HUES64 (cell line): ENCODE measurements at regions not wholly inside any gene's neighbourhood (a gene's known extent, or its start where the extent isn't known, plus 50 kb on each side); places are given as distances from the start of the nearest gene placed in this dataset.
"Not testable (repeated sequence)": the region's sequence is repeated elsewhere in the genome, so short reads cannot be mapped to it uniquely, and the experiment has no call there.

ENCODE experiments used
- H3K27ac ChIP-seq: 2 replicates; pipeline ENCODE4 v1.7.0; 2013; ENCODE audit warnings: low read depth, low read length, inconsistent platforms
- H3K27me3 ChIP-seq: 2 replicates; pipeline ENCODE4 v1.6.1; 2013; ENCODE audit warnings: mild to moderate bottlenecking, low read length; ENCODE audit not compliant: insufficient read depth
- H3K36me3 ChIP-seq: 2 replicates; pipeline ENCODE4 v1.6.1; 2013; ENCODE audit warnings: mild to moderate bottlenecking, low read length; ENCODE audit not compliant: insufficient read depth
- H3K4me1 ChIP-seq: 2 replicates; pipeline ENCODE4 v1.6.1; 2013; ENCODE audit warnings: mild to moderate bottlenecking, low read length, moderate library complexity; ENCODE audit not compliant: insufficient read depth
- H3K4me3 ChIP-seq: 2 replicates; pipeline ENCODE4 v1.5.1; 2013; ENCODE audit warnings: mild to moderate bottlenecking, low read length, moderate library complexity
- H3K9ac ChIP-seq: 2 replicates; pipeline ENCODE4 v1.6.1; 2013; ENCODE audit warnings: mild to moderate bottlenecking, low read depth, low read length
- H3K9me3 ChIP-seq: 2 replicates; pipeline ENCODE4 v1.6.1; 2013; ENCODE audit warnings: low read depth, low read length; ENCODE audit not compliant: insufficient read depth
- WGBS: fragments of 150-250, 120-280 bp; methylation state at CpG from one replicate; pipeline ENCODE4 v1.1.7; 2013; ENCODE audit warnings: missing lambda C conversion rate; 5-methylcytosine and 5-hydroxymethylcytosine counted together

DNA sequence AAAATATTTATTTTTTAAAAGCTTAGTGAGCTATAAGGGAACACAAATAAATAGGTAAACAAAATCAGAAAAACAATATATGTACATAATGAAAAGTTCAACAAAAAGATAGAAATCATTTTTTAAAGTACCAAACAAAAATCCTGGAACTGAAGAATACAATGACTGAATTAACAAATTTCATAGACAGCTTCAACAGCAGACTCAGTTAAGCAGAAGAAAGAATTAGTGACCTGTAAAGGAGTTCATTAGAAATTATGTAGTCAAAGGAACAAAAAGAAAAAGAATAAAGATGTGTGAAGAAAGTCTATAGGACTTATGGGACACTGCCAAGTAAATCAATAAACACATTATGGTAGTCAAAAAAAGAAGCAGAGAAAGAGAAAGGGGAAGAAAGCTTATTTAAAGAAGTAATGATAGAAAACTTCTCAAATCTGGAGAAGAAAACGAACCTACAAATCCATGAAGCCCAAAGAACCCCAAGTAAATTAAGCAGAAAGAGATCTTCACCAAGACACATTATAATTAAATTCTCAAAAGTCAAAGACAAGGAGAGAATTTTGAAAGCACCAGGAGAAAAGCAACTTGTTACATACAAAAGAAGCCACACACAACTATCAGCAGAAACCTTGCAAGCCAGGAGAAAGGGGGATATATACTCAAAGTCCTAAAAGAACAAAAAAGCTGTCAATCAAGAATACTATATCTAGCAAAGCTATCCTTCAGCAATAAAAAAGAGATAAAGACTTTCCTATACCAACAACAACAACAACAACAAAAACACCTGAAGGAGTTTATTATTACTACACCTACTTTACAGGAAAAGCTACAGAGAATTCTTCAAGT is 338.9 kb downstream of the PTTG2 start:
- H3K36me3 ChIP-seq = no peaks in the 10 kb centered on the region
- WGBS = no CpG with 5 or more reads among the region's 1 CpG
- no peaks in the 10 kb centered on the region for H3K4me1 ChIP-seq
- H3K27me3 ChIP-seq = no peaks in the 10 kb centered on the region
- H3K9me3 ChIP-seq = peaks cover 33% of the 10 kb centered on the region; the same call in 1 of the 2 replicates
- no peak overlapping the region for H3K4me3 ChIP-seq
- no peak overlapping the region for H3K27ac ChIP-seq
- H3K9ac ChIP-seq = no peak overlapping the region

DNA sequence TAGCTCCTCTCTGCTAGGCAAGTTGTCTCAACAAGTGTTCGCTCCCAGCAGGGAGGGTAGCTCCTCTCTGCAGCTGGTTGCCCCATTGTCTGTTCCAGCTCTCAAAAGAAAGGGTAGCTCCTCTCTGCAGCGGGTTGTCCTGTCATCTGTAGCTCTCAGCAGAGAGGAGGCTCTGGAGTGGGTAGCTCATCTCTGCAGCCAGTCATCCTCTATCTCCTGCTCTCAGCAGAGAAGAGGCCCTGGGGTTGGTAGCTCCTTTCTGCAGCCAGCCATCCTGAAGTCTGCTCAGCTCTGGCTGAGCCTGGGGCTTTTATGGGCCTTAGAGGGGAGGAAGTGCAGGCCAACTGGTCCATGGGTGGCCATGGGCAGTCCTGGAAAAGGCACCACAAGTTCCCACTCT is 342.7 kb downstream of the PTTG2 start:
- no peak overlapping the region for H3K4me3 ChIP-seq
- H3K36me3 ChIP-seq = no peaks in the 10 kb centered on the region
- H3K4me1 ChIP-seq = no peaks in the 10 kb centered on the region
- peaks cover 30% of the 10 kb centered on the region; the same call in 1 of the 2 replicates for H3K9me3 ChIP-seq
- H3K27me3 ChIP-seq = no peaks in the 10 kb centered on the region
- no peak overlapping the region for H3K9ac ChIP-seq
- 96% methylated on average over 2 of the region's 2 CpGs for WGBS
- no peak overlapping the region for H3K27ac ChIP-seq

DNA sequence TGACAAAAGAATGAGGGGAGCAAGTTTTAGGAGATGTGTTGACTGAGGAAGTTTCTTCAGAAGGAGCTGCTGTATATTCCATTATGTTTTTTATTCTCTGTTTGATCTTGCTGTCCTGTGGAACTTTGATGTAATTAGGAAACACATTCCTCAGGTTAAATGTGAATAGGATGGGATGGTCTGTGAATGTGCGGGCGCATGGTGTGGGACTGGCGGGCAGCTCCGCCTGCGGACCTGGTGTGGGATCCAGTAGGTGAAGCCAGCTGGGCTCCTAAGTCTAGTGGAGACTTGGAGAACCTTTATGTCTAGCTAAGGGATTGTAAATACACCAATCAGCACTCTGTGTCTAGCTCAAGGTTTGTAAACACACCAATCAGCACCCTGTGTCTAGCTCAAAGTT is 344.3 kb downstream of the PTTG2 start:
- 89% methylated on average over 5 of the region's 5 CpGs for WGBS
- H3K27me3 ChIP-seq = not testable (repeated sequence)

DNA sequence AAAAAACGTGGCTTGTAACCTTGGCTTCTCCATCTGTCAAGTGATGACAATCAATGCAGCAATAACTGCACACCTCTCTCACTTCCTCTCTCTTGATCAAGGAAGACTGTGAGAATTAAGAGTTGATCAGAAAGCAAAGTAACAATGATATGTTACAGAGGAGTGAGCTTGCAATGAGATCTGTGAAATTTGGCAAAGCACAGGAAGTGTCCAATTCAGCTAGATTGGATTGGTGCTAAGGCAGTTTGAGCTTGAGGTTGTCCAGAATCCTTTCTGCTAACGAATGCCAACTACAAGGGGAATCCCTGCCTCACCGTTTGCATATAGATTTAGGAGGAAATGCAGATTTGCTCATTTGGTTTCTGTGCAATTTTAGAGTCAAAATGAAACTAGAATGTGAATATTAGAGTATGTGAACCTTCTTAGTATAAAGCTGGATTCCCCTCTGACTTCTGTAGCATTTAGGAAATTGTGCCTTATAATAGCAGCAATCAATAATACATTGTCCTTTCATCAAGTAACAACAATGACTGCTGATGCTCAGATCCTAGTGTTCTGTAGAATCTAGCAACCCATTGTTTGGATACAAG is 346.4 kb downstream of the PTTG2 start:
- Histone ChIP-seq H3K27ac (no peak overlapping the region), H3K4me1 (peaks cover 7% of the 10 kb centered on the region; the same call in 1 of the 2 replicates), H3K4me3 (no peak overlapping the region), H3K9me3 (peaks cover 11% of the 10 kb centered on the region; the same call in 1 of the 2 replicates), H3K27me3 (no peaks in the 10 kb centered on the region), H3K36me3 (no peaks in the 10 kb centered on the region), H3K9ac (no peak overlapping the region)
- 91% methylated on average over 3 of the region's 3 CpGs for WGBS

More for the DNA sequence above, 344.3 kb downstream of the PTTG2 start:
- H3K36me3 ChIP-seq, H3K4me3 ChIP-seq, H3K4me1 ChIP-seq, H3K9ac ChIP-seq, H3K27ac ChIP-seq: not testable (repeated sequence)
- peaks cover 20% of the 10 kb centered on the region; the same call in 1 of the 2 replicates for H3K9me3 ChIP-seq

DNA sequence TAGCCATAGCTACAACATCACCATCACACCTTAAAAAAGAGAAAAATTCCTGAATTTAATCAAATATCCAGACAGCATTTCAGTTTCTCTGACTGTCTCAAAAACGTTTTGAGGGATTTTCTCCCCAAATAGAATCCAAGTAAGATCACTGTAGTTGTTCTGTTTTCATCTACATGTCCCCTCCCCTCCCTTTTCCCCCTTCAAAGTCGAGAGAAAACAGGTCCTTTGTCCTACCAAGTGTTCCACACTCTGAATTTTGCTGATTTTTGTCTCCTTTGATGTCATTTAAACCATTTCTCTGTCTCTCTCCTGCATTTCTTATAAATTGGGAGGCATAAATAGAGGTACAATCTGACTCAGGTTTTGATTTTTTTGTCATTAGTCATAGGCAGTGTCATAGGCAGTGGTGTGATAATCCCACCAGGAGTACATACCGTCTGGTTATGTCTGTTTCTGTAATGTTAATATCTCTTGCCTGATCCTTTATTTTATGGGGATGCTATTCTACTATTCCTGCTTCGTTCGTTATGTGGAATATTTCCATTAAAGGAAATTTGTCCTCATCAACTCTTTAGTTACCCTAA is 348.6 kb downstream of the PTTG2 start:
- Histone ChIP-seq H3K27ac (no peak overlapping the region), H3K4me3 (no peak overlapping the region), H3K4me1 (peaks cover 7% of the 10 kb centered on the region; the same call in 1 of the 2 replicates), H3K9me3 (peaks cover under 1% of the 10 kb centered on the region; the same call in 1 of the 2 replicates), H3K9ac (no peak overlapping the region), H3K27me3 (no peaks in the 10 kb centered on the region), H3K36me3 (no peaks in the 10 kb centered on the region)
- WGBS = 33% methylated on average over 3 of the region's 5 CpGs

DNA sequence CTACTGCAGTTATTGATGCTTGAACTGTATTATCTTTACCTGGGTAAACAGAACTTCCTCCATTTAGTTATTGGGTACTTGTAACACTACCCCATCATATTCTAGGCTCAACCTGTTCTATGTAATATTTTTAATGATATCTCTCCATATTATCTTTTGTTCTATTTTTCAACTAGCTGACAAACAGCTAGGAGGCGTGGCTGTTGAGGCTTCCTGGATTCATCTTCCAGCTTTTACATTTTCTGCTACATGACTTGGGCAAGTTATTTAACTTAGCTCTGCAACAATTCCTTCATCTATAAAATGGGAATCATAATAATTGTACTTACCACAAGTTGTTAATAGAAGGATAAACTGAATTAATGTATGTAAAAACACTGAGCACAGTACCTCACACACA is 349.3 kb downstream of the PTTG2 start:
- Histone ChIP-seq H3K27me3 (no peaks in the 10 kb centered on the region), H3K4me3 (no peak overlapping the region), H3K9ac (no peak overlapping the region), H3K36me3 (no peaks in the 10 kb centered on the region), H3K27ac (no peak overlapping the region), H3K4me1 (peaks cover 7% of the 10 kb centered on the region; the same call in 1 of the 2 replicates), H3K9me3 (no peaks in the 10 kb centered on the region; the same call in 1 of the 2 replicates)
- WGBS = 100% methylated on average over 1 of the region's 1 CpG

DNA sequence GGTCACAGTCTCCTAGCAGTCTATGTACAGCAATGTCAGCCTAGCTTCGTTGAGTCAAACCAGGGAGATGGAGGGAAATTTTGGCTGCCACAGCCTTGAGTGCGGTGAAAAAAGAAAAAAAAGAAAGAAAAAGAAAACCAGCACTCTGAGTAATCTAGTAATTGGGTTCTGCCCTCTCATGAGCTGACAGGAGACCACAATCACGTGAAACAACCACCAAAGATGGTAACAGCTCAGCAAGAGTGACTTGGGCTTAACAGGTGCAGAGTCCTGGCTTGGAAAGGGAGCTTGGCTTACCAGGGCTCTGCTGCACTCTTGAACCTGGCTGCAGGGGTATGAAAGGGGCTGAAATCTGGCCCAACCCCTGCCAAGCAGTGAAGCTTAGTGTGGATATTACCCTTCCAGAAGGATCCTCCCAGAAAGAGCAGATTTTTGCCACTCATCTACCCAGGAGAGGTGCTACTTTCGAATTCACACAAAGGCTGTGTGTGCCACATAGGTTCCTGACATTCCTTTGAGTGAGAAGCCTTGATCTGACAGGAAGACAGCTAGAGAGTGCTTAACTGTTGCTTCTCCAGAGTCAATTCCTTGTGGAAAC is 350.3 kb downstream of the PTTG2 start:
- Histone ChIP-seq H3K27me3 (no peaks in the 10 kb centered on the region), H3K9me3 (no peaks in the 10 kb centered on the region; the same call in 1 of the 2 replicates), H3K36me3 (no peaks in the 10 kb centered on the region), H3K27ac (no peak overlapping the region), H3K4me3 (no peak overlapping the region), H3K4me1 (peaks cover 7% of the 10 kb centered on the region; the same call in 1 of the 2 replicates), H3K9ac (no peak overlapping the region)
- 73% methylated on average over 4 of the region's 4 CpGs for WGBS

DNA sequence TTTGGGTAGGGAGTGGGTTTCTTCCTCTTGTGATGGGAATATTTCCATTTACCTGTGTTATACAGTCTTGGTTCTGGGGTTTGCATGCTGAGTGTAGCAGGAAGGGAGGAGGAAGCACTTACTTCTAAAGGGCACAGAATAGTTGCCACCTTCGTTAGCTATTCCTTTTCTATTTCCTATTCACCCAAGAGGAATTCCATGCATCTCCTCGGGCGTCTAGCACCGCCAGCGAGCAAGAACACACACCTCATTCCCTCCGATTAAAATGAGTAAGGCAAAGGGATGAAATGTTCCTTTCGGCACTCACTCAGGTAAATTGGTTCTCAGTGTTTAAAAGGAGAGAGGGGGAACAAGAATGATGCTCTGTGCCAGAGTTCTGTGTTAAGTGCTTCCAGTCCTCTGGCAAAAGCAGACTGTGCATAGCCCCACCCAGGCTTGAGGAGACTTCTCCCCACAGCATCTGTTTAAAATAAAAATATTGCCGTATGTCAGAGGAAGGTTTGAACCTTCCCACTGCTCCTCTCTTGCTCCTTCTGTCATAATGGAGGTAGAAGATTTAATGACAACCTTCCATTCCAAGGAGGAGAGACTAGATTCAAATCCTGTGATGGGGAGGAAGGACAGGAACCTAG is 351.4 kb downstream of the PTTG2 start:
- H3K4me3 ChIP-seq = no peak overlapping the region
- H3K9ac ChIP-seq = no peak overlapping the region
- H3K36me3 ChIP-seq = no peaks in the 10 kb centered on the region
- H3K9me3 ChIP-seq = no peaks in the 10 kb centered on the region; the same call in 1 of the 2 replicates
- no peaks in the 10 kb centered on the region for H3K27me3 ChIP-seq
- peaks cover 7% of the 10 kb centered on the region; the same call in 1 of the 2 replicates for H3K4me1 ChIP-seq
- WGBS = 58% methylated on average over 7 of the region's 8 CpGs
- no peak overlapping the region for H3K27ac ChIP-seq

DNA sequence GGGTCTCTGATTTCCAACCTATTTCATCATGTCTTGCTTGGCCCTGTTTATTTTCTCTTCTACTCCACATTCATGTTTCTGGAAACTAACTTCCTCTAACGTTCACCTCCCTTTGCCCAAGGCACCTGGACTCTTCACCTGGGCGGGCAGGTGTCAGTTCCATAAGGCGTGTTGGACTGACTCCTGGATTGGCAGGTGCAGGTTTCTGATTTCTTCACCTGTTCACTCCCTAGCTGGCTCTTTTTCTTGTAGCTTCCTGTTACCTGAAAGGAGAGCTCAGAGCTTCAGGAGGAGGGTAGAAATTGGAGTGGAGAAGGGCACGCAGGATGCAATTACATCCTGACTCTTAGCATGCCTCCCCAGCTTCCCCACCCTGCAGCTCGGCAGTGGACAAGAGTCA is 350.8 kb upstream of the KLF3 start:
- Histone ChIP-seq H3K4me1 (peaks cover 8% of the 10 kb centered on the region; the same call in 1 of the 2 replicates), H3K9ac (no peak overlapping the region), H3K4me3 (no peak overlapping the region), H3K36me3 (no peaks in the 10 kb centered on the region), H3K9me3 (no peaks in the 10 kb centered on the region; the same call in 1 of the 2 replicates), H3K27me3 (no peaks in the 10 kb centered on the region), H3K27ac (no peak overlapping the region)
- WGBS = 89% methylated on average over 5 of the region's 5 CpGs

DNA sequence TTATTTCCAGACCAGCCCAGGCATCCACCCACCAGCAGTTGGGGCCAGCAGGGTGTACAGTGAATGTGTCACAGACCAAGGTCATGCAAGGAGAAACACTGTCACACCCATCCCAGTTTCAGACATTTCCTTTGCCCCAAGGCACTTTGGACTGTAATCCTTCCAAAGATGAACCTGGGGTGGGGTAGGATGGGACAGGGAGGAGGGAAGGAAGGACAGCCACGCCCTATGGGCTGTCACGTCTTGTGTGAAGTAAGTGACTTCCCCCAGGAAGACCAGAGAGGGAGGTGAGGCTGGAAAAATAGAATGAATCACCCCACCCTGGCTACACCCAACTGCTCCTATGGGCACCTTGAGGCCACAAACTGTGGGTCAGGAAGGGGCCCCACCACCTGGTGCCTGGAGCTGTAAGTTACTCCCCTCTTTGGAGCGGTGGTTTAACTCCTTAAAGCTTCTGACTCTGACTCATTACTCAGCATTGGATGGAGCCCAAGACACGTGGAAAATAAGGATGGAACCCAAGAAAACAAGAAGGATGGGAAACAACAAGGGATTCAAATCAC is 349.9 kb upstream of the KLF3 start:
- Histone ChIP-seq H3K27me3 (no peaks in the 10 kb centered on the region), H3K9me3 (no peaks in the 10 kb centered on the region; the same call in 1 of the 2 replicates), H3K4me1 (peaks cover 14% of the 10 kb centered on the region; the same call in 1 of the 2 replicates), H3K36me3 (no peaks in the 10 kb centered on the region), H3K4me3 (no peak overlapping the region), H3K27ac (no peak overlapping the region), H3K9ac (no peak overlapping the region)
- 87% methylated on average over 4 of the region's 4 CpGs for WGBS
